NCI-H460 (cell line): ENCODE measurements at regions not wholly inside any gene's neighbourhood (a gene's known extent, or its start where the extent isn't known, plus 50 kb on each side); places are given as distances from the start of the nearest gene placed in this dataset.

Experiments used
- DNase-seq: peaks from one replicate; pipeline ENCODE4 v3.0.0-alpha.2; 2016; ENCODE audit warnings: low read depth; ENCODE audit errors: extremely low read depth

DNA sequence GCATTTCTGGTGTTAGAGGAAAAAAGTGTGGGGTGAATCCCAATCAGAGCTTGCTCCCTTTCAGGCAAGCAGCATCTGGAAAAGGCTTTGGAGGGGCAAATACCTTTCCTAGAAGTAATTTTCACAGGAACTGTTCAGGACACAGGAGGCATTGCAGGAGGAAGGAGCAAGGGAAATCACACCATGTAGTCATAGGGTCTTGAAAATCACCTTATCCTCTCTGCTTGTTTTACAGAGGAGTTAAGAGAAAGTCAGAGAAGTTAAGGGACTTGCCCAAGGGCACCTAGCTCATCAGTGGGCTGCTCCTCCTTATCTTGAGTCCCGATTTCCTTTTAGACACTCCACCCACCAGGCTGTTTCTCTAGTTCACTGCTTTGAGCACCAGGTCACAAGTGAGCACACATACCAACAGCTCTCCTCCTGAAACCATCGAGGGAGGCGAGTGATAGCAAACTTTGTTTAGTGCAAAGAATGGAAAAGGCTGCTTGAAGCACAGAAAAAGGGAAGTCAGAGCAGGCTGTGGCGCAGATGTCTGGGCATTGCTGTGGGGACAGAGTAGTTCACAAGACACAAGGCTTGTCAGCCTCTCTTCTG, 89.2 kb upstream of the CXCR4 start:
- DNase-seq: no peak

DNA sequence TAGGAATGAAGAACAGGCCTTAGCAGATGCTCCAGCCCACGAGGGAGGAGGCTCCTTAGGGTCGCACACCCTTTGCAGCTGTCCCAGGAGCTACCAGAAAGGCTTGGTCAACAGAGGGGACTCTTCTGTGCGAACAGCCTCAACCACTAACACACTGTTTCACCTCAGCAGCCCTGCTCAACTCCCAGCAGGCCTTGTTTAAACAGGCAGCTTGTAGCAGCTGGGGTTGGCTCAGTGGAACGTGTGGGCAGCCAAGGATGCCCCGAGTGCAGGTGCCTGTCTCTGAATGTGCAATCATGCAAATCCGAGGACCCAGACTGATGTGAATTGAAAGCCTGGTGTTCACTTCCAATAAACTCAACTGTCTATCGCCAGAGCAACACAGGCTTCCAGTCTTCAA, 88.7 kb upstream of the CXCR4 start:
- no peak for DNase-seq

DNA sequence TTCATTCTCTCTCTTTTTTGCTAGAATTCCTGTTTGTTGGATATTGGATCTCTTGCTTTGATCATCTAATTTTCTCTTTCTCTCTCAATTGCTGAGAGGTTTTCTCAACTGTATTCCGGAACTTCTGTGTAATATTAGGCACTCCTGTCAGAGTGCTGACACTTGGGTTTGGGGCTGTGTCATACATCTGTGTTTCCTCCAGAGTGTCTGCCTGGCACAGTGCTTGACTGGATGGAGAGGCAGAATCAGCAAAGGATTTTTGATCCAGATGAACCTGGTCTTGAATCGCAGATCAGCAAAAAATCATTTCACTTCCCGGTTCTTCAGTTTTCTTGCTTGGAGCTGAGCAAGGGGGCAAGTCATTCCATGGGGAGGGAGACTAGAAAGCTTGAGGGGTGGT, 87.7 kb upstream of the CXCR4 start:
- no peak for DNase-seq

DNA sequence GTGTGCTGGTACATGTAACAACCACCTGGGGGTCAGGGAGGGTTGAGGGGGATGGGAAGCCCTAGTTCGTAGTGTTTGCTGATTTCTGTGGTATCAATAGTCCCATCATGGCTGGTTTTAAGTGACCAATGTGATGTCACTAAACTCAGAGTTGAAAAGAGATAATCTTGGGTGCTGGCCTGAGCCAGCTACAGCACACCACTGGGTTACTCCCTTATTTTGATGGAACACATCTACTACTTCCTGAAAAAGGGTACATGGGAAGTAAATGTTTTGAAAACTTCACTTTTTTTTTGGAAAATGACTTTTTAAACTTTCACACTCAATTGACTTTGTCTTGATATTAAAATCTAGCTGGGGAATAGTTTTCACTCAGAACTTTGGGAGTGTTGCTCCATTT, 87.0 kb upstream of the CXCR4 start:
- no peak for DNase-seq

DNA sequence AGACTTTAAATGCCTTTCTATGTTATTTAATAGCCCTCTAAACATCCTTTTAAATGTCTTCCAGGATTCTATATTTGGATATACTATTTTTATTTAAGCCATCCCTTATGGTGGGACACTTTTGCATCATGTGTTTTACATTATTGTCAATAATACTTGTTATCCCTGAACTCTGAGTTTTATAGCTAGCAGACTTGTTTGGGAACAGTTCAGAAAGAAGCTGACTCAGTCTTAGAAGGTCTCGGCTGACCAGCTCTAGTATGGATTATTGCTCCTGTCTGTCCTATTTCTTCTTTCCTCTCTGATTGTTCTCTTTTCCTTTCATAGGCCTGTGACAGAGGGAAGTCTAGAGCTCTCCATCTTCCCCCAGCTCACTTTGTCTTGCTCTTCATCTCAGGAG, 77.3 kb upstream of the CXCR4 start:
- DNase-seq: no peak

DNA sequence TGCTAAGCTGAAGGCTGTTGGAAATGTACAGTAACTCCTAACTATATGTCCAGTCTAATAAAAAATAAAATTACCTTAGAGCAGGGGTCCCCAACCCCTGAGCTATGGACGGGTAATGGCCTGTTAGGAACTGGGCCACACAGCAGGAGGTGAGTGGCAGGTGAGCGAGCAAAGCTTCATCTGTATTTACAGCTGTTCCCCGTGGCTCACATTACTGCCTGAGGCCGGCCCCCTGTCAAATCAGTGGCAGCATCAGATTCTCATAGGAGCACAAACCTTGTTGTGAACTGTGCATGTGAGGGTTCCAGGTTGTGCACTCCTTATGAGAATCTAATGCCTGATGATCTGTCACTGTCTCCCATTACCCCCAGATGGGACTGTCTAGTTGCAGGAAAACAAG, 73.1 kb upstream of the CXCR4 start:
- DNase-seq: no peak

DNA sequence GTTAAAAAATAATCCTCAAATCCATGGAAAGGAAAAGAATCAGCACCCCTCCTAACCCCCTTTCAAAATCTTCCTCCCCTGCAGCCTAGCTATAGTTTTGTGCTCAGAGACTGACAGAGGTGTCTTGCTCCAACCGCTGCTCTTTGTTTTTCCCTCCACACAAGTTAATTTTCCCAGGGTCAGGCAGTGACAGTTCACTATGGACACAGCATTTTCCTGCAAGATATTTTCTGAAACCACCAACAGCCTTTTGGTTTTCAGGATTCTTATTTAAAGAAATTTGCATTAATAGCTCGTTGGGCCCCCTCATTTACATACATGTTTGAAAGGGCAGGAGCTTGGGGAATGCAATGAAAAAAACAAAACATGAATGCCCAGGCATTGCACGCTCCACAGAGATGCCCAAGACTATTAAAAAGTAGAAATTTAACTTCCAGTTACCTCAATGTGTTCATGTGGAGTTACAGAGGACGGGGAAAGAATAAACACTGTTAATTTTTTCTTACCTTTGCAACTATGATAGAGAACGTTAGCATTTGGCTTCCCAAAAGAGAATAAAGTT, 71.4 kb upstream of the CXCR4 start:
- DNase-seq: no peak

DNA sequence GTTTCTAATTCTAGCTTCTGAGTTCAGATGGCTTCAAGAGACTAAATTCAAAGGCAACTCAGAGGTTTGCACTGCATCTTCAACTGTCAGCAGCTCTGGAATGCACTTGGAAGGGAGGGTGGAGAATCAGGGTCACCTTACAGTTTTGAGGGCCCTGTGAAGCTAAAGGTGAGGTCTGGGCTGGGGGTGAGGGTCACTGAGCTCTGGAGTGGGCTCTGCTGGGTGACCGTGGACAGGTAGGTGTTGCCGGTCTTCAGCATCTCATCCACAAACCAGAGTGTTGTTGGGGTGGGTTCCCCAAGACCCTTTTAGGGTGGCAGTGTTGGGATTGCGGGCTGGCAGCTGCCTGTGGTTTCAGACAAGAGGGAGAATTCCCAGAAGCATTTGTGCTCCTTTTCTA, 70.1 kb upstream of the CXCR4 start:
- DNase-seq: no peak

DNA sequence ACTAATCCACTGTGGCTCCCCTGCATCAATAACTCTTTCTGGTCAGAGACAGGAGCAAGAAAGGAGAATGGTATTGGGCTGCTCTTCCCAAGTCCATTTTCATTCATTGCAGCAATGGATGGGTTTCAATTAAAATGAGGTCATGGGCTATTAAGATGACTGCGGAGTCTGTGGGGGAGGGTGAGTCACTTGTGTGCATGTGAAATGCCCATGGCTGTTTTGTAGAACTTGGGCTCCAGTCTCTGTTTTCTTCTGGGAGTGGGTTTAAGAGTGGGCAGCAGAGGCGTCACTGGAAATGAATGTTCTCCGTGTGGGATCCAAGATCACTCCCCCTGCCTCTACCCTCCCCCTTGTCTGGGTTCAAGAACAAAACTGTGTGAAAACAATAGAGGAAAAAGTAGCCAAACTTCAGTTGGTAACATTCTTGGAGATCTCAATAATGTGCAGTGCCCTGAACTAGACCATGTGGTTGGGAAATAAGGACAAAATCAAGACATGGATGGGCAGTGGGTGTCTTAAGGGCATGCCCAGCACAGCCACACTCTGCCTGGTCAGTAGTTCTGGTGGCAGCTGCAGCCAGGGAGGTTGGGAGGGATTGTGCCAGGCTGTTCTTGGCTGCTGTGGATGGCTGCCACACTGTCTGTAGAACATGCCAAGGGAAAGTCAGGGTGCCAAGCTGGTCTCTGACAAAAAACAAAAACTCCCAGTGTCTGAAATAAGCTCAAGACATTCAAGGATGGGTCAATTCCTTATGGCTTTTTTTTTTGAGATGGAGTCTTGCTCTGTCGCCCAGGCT, 68.2 kb upstream of the CXCR4 start:
- no peak for DNase-seq

DNA sequence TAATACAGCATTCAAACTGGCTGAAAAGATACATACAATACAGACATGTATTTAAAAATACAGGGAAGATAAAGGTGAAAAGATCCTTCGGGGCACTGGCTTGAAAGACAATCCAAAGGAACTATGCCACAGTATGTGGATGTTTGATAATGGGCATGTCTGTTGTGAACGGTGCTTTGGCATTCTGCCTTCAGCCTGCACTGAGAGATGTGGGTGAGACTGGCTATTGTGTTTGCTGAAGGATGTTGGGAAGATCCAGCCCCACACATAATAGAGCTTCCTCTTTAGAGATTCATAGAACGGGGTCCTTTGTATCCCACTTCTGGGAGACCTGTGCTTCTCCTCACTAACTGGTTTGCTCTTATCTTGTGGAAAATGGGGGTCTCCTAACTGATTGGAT, 65.1 kb upstream of the CXCR4 start:
- DNase-seq: no peak

DNA sequence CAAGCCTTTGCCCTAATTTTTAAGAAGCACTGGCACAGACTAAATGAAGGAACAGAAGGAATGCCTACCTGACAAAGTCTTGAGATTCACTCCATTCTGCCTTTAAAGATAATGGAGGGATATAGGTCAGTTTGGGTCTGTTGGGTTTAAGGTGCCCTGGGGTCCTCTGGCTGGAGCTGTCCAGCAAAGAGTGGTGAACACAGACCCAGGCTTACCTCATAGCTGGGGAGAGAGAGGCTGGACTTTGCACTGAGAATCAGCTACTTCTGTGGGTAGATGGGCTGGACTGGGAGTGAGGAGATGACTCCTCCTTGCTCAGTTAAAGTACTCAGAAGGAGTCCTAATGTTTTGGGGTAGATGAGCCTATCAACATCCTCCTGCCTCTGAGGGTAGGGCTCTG, 64.4 kb upstream of the CXCR4 start:
- DNase-seq: no peak

DNA sequence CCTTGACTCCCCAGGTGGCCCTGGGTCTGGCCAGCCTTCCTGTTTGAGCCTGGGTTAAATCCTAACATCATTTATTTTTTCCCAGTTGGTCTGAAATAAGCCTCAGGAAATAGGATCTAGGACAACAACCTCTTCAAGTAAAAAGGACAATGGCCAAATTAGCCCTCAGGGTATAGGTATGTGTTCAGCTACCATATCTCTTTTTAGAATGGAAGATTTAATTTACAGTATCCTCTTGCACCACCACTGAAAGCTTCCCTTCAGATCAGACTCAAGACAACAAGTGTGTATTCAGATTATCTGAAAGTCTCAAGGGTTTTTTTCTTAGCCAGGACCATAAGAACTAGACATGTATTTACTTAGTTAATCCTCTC, 61.6 kb upstream of the CXCR4 start:
- DNase-seq: no peak

DNA sequence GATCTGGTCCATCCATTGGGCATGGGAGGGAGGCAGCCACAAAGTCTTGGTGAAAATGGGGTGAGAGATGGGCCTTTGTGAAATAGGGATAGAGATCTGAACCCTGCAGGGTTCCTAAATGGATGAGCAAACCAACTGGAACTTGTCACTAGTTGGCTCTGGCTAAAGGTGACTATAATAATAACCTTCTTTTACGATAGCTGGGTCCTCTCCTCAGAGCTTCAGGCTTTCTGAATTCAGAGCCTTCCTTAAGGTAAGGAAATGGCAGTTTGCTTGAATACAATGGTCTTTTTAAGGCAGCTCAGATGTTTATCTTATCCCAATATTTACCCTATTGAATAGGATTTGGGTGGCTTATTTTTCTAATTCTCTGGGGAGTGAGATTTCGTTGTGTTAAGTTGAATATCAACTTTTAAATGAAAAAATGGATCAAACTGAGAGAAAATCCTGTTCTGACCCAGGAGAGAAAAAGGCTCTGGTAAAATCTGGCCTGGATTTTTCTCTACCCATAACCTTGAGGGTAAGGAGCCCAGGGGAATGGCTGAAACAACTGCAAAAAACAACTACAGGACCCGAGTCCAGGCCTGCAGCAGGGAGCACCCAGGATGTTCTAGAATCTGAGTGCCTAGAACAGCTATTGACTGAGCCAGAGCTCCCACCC, 61.1 kb upstream of the CXCR4 start:
- DNase-seq: no peak

DNA sequence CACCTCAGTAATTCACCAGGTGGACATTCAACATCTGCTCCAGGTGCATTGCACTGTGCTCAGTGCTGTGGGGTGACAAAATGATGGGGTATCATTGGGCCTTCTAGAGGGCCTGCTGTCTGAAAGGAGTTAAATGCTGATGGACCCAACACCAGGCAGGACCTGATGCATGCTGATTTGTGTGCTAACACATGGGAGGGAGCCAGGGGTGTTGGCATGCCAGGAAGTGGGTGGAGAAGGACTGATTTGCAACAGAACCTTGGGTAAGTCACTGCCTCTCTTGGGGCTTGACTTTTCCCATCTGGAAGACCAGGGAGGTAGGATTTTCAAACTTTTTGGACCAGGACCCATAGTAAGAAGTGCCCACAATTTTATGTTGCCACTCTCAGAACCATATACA, 57.9 kb upstream of the CXCR4 start:
- DNase-seq: no peak

DNA sequence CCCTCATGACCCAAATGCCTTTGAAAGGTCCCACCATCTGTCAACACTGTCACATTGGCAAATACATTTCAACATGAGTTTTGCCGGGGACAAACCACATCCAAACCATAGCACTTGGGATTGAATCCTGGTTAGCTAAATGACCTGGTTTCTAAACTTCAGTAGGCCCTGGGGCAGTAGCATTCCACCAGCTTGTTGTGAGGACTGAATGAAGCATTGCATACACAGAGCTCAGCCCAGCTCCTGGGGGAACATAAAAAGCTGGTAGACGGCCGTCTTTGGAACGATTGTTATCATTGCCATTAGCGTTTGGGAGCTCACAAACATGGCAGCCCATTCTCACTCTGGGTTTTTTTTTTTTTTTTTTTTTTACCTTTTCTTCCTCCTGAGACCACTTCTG, 57.5 kb upstream of the CXCR4 start:
- no peak for DNase-seq

DNA sequence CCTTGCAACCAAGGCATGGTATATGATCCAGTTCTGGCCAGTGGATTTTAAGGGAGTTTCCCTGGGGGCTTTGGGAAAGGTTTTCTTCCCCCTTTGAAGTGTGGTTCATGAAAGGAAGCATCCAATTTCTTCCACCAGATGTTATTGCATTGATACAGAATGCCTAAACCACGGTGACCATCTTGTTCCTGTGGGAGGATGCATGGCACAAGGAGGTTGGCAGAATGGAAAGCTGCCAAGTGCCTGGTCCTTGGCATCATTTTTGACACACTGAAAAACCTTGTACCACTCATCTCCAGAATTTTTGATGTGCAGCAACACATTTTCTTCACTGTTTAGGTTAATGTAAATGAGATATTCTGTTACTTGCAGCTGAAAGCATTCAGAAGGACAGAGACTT, 55.2 kb upstream of the CXCR4 start:
- no peak for DNase-seq

DNA sequence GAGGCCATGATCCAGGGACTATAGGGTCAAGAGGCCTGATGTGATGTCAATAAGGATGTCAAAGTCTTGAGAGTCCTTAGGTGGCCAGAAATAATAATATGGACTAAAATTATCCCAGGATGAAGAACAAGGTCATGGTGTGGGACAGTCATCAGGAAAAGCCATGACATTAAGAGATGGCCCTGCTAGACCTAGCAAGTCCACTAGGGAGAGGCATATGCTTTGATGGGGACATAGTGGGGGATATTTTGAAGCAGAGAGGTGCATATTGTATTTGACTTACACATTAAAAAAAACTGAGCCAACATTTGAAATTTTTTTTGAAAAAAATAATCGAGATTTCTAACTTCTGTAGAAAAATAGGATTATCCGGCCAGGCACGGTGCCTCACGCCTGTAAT, 53.3 kb upstream of the CXCR4 start:
- DNase-seq: no peak

DNA sequence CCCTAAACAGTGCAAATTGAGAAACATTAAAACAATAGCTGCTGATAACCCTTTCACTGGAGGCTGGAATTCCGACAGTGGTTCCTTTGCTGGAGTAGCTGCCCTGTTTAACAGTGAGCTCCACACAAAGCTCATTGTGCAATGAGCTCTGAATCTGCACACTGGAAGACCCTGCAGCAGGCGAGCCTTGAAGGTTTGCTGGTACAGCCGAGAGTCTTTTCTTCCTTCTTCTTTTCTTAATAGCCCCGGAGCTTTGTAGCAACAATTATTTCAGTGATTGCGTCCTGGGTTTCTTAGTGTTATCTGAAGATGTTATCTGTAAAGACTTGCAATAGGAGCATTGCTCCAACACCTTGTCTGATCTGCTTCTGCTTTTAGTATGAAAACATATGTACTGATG, 50.8 kb upstream of the CXCR4 start:
- DNase-seq: no peak

DNA sequence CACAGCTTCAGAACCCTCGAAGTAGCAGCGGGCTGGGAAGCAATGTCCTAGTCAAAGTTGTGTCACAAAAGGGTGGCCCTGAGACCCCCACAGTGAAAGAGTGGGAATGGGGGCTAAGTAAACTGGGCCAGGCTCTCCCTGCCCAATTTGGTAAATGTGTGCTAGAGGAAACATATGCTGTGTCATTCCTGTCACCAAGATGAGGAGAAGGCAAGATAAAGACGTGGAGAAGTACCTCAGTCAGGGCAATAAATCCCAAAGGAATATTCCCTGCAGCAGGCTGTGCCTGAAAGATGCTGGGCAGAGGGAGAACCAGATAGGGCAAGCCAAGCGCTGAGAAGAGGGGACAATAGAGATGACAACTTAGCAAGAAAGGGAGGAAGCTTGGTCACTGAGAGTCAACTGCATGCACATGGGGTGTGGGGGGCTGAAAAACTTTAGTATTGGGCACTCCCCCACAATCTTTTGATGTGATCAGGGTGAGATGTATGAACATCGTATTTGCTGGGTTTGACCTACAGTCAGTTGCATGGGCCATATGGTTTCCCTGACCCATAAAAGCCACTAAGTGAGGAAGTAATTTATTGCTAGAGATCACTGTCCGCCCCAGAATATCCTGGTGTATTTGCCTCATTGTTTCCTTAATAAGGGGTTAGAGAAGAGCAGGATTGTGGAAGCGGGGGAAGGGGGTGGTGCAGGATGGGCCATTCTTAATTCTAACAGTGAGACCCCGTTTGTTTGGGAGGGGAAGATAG, 49.9 kb upstream of the CXCR4 start:
- no peak for DNase-seq
